SK-N-SH (cell line): ENCODE measurements at regions not wholly inside any gene's neighbourhood (a gene's known extent, or its start where the extent isn't known, plus 50 kb on each side); places are given as distances from the start of the nearest gene placed in this dataset.

Experiments
- CTCF ChIA-PET: fragments of 300-600, 350-600 bp; formaldehyde crosslinking; extraction: SDS; loops from one replicate; lab custom pipeline; 2021; lab: Yijun Ruan, JAX
- POLR2A ChIA-PET: fragments of 350-600 bp; sonication (Branson Sonifier 250); formaldehyde crosslinking; extraction: SDS; loops from one replicate; lab custom pipeline; 2020; ENCODE audit warnings: antibody characterized with exemption, inconsistent platforms; lab: Yijun Ruan, JAX
- DNase-seq: peaks from one replicate; pipeline ENCODE4 v3.0.0; 2012
- H2AFZ ChIP-seq: fragments of 200-600 bp; sonication (generic); 2 replicates; pipeline ENCODE4 v1.8.1; 2016; ENCODE audit warnings: antibody characterized with exemption, mild to moderate bottlenecking, low read depth
- H3F3A ChIP-seq: fragments of 200-600 bp; sonication (generic); replicated peaks from 2 replicates; pipeline ENCODE3; 2016; ENCODE audit warnings: antibody characterized with exemption, mild to moderate bottlenecking; ENCODE audit not compliant: insufficient read depth
- H3K27ac ChIP-seq, 2 experiments: fragments of 200-500 bp in 1 of 2; fragments of 200-600 bp in 1 of 2; sonication (Bioruptor generic) in 1 of 2; sonication (generic), shearing (Covaris generic) in 1 of 2; 2 replicates each; pipeline versions ENCODE4 v1.5.1 to v1.6.1; 2014 to 2016; ENCODE audit warnings: low read depth in 2 of 2, inconsistent platforms in 1 of 2, low read length in 1 of 2, mild to moderate bottlenecking in 1 of 2, mixed read lengths in 1 of 2
- H3K27me3 ChIP-seq: fragments of 200-600 bp; sonication (generic), shearing (Covaris generic); 2 replicates; pipeline ENCODE4 v1.6.1; 2016; ENCODE audit warnings: mixed run types; ENCODE audit not compliant: insufficient read depth
- H3K36me3 ChIP-seq, 2 experiments: fragments of 200-500 bp in 1 of 2; fragments of 200-600 bp in 1 of 2; sonication (Bioruptor generic) in 1 of 2; sonication (generic) in 1 of 2; replicated peaks in 1 of 2; 2 replicates each; pipeline versions ENCODE3 to v1.5.1; 2014 to 2016; ENCODE audit warnings: low read length in 1 of 2, mild to moderate bottlenecking in 1 of 2; ENCODE audit not compliant: insufficient read depth in 2 of 2, control insufficient read depth in 1 of 2
- H3K4me1 ChIP-seq, 2 experiments: fragments of 200-500 bp in 1 of 2; fragments of 200-600 bp in 1 of 2; sonication (Bioruptor generic) in 1 of 2; sonication (generic), shearing (Covaris generic) in 1 of 2; 2 replicates each; pipeline versions ENCODE4 v1.5.1 to v1.6.1; 2014 to 2016; ENCODE audit warnings: low read depth in 1 of 2, low read length in 1 of 2, mixed run types in 1 of 2; ENCODE audit not compliant: insufficient read depth in 2 of 2, control insufficient read depth in 1 of 2
- H3K4me2 ChIP-seq: fragments of 200-600 bp; sonication (generic), shearing (Covaris generic); 2 replicates; pipeline ENCODE4 v1.6.1; 2017; ENCODE audit warnings: mixed run types
- H3K4me3 ChIP-seq, 2 experiments: fragments of 200-500 bp in 1 of 2; fragments of 200-600 bp in 1 of 2; sonication (Bioruptor generic) in 1 of 2; sonication (generic), shearing (Covaris generic) in 1 of 2; 2 replicates each; pipeline versions ENCODE4 v1.5.1 to v1.8.1; 2014 to 2016; ENCODE audit warnings: low read depth in 2 of 2, inconsistent platforms in 1 of 2, low read length in 1 of 2, mild to moderate bottlenecking in 1 of 2, mixed read lengths in 1 of 2, moderate library complexity in 1 of 2
- H3K79me2 ChIP-seq: fragments of 200-600 bp; sonication (generic); 2 replicates; pipeline ENCODE4 v1.8.1; 2017; ENCODE audit warnings: mild to moderate bottlenecking; ENCODE audit not compliant: insufficient read depth
- H3K9ac ChIP-seq: fragments of 200-600 bp; sonication (generic); 2 replicates; pipeline ENCODE4 v1.6.1; 2017; ENCODE audit warnings: mixed run types
- H3K9me2 ChIP-seq: fragments of 200-600 bp; sonication (generic); 2 replicates; pipeline ENCODE4 v1.6.1; 2017; ENCODE audit warnings: mixed run types
- H3K9me3 ChIP-seq: fragments of 200-600 bp; sonication (generic); 2 replicates; pipeline ENCODE4 v1.6.1; 2017; ENCODE audit warnings: mixed run types, mild to moderate bottlenecking, moderate library complexity
- H4K20me1 ChIP-seq: fragments of 200-600 bp; sonication (generic); 2 replicates; pipeline ENCODE4 v1.6.1; 2017; ENCODE audit warnings: mild to moderate bottlenecking, mixed run types; ENCODE audit not compliant: insufficient read depth
- CHD2 ChIP-seq: fragments of 150-350 bp; IDR thresholded peaks from 2 replicates; pipeline ENCODE4 v1.6.1; 2018; ENCODE audit warnings: low read length; ENCODE audit not compliant: partially characterized antibody
- FOSL2 ChIP-seq: IDR thresholded peaks from 2 replicates; pipeline ENCODE4 v1.4.0; 2012; ENCODE audit warnings: low read depth, mild to moderate bottlenecking, moderate library complexity, borderline replicate concordance
- IRF3 ChIP-seq: fragments of 150-350 bp; IDR thresholded peaks from 2 replicates; pipeline ENCODE4 v1.6.1; 2016; ENCODE audit warnings: mild to moderate bottlenecking, low read depth, low read length
- TCF12 ChIP-seq: IDR thresholded peaks from 2 replicates; pipeline ENCODE4 v1.4.0; 2012
- TEAD4 ChIP-seq: IDR thresholded peaks from 2 replicates; pipeline ENCODE4 v1.4.0; 2012; ENCODE audit warnings: mild to moderate bottlenecking, borderline replicate concordance; ENCODE audit not compliant: insufficient read depth
- YY1 ChIP-seq: IDR thresholded peaks from 2 replicates; pipeline ENCODE4 v1.4.0; 2012; ENCODE audit warnings: low read depth, mild to moderate bottlenecking
- WGBS: methylation state at CpG from one replicate; pipeline ENCODE4 v1.1.6; 2017; ENCODE audit warnings: low lambda C conversion rate; 5-methylcytosine and 5-hydroxymethylcytosine counted together
- TF ChIP-seq, protein P1 (sequence below): IDR thresholded peaks from 2 replicates; pipeline ENCODE4 v1.6.1; 2012; ENCODE audit warnings: mild to moderate bottlenecking, low read depth, low read length, moderate library complexity

DNA sequence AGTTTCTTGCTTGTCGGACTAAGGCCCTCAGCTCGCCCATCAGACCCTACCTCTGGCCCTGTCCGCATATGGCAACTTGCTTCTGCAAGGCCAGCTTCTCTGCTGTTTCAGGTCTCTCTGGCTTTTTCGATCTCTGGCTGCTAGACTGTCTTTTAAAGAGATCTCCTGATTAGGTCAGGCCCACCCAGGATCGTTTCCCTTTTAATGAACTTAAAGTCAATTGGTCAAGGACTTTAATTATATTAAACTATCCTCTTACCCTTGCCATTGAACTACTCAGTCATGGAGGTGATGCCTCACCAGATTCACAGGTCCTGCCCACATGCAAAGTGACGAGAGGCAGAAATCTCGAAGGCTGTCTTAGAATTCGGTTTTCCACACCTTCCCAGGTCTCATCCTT, 670.9 kb downstream of the GATA3 start:
- Histone ChIP-seq H3K27me3 (no peaks in the 10 kb centered on the region), H3K9me2 (no peaks in the 10 kb centered on the region), H3K9ac (no peak overlapping the region), H3F3A (no peaks in the 10 kb centered on the region), H3K4me1 (no peaks in the 10 kb centered on the region), H3K9me3 (no peaks in the 10 kb centered on the region), H3K79me2 (no peaks in the 10 kb centered on the region), H4K20me1 (no peaks in the 10 kb centered on the region), H3K27ac (no peak overlapping the region), H3K36me3 (no peaks in the 10 kb centered on the region), H3K4me3 (no peak overlapping the region), H3K4me2 (no peak overlapping the region), H2AFZ (no peak overlapping the region)
- 31% methylated on average over 8 of the region's 8 CpGs for WGBS
- no peak for TF ChIP-seq TCF12
- ChIA-PET POLR2A (no interaction called here), CTCF (no interaction called here)
- no peak for DNase-seq

DNA sequence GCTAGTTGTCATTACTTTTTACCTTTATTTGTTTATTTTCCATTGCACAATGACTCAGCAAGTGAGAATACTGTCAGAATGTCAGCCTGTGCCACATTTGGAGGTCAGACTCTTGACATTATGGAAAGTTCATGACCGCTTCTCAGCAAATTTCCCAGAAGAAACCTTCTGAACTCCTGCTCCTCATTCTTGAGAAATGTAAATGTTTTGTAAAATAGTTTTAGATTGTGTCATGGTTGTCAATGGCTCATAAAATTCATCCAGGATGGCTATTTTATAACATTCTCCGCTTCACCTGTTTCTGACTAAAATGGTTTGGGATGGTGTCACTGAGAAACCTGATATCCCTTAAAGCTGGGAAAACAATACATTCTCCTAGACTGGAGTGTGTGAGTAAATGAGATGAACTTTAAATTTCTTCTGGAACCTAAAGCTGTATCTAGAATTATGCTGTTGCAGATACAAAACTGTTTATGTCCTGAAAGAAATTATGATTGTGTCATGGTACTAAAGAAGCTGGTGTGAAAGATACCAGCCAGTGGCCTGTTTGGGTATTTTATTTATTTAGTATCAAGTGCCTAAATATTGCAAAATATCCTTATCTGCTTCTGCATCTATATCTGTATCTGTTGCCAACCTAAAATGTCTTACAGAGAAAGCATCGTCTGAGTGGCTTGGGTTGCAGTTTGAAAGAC, 671.7 kb downstream of the GATA3 start:
- no peak for DNase-seq
- Histone ChIP-seq H3K9ac (no peak overlapping the region), H3K9me3 (no peaks in the 10 kb centered on the region), H3K79me2 (no peaks in the 10 kb centered on the region), H2AFZ (no peak overlapping the region), H3K4me2 (no peak overlapping the region), H3K4me1 (no peaks in the 10 kb centered on the region), H3K4me3 (no peak overlapping the region), H3K9me2 (no peaks in the 10 kb centered on the region), H3K27ac (no peak overlapping the region), H4K20me1 (no peaks in the 10 kb centered on the region), H3K36me3 (no peaks in the 10 kb centered on the region), H3F3A (no peaks in the 10 kb centered on the region), H3K27me3 (no peaks in the 10 kb centered on the region)
- ChIA-PET POLR2A (no interaction called here), CTCF (interaction anchor here (1.7 kb wide), 1 partner anchor 681 kb away, joined by 3 read pairs; no protein-coding TSS in a partner anchor)
- TF ChIP-seq FOSL2 (no peak), TEAD4 (no peak), CHD2 (no peak), IRF3 (no peak)
- WGBS: 49% methylated on average over 3 of the region's 3 CpGs

- TF ChIP-seq, protein P1, sequence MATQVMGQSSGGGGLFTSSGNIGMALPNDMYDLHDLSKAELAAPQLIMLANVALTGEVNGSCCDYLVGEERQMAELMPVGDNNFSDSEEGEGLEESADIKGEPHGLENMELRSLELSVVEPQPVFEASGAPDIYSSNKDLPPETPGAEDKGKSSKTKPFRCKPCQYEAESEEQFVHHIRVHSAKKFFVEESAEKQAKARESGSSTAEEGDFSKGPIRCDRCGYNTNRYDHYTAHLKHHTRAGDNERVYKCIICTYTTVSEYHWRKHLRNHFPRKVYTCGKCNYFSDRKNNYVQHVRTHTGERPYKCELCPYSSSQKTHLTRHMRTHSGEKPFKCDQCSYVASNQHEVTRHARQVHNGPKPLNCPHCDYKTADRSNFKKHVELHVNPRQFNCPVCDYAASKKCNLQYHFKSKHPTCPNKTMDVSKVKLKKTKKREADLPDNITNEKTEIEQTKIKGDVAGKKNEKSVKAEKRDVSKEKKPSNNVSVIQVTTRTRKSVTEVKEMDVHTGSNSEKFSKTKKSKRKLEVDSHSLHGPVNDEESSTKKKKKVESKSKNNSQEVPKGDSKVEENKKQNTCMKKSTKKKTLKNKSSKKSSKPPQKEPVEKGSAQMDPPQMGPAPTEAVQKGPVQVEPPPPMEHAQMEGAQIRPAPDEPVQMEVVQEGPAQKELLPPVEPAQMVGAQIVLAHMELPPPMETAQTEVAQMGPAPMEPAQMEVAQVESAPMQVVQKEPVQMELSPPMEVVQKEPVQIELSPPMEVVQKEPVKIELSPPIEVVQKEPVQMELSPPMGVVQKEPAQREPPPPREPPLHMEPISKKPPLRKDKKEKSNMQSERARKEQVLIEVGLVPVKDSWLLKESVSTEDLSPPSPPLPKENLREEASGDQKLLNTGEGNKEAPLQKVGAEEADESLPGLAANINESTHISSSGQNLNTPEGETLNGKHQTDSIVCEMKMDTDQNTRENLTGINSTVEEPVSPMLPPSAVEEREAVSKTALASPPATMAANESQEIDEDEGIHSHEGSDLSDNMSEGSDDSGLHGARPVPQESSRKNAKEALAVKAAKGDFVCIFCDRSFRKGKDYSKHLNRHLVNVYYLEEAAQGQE: no peak
- TF ChIP-seq YY1: no peak
- DNase-seq: no peak
- Histone ChIP-seq H3K9me3 (no peaks in the 10 kb centered on the region), H3K4me3 (no peak overlapping the region), H3K79me2 (no peaks in the 10 kb centered on the region), H3K9ac (no peak overlapping the region), H3F3A (no peaks in the 10 kb centered on the region), H3K27ac (no peak overlapping the region), H3K9me2 (no peaks in the 10 kb centered on the region), H3K4me1 (no peaks in the 10 kb centered on the region), H3K27me3 (no peaks in the 10 kb centered on the region), H4K20me1 (no peaks in the 10 kb centered on the region), H3K36me3 (no peaks in the 10 kb centered on the region), H2AFZ (no peak overlapping the region), H3K4me2 (no peak overlapping the region)
- CTCF ChIA-PET: interaction anchor here (1.7 kb wide), 1 partner anchor 681 kb away, joined by 3 read pairs; no protein-coding TSS in a partner anchor
- 49% methylated on average over 5 of the region's 5 CpGs for WGBS
- POLR2A ChIA-PET: no interaction called here
Measured at GRCh38 chr10:8726779-8727084, 672.2 kb downstream of the GATA3 start.
